NCI-H510A treated with DMSO at 0.1 percent for 48 hours (cell line): ENCODE measurements at regions not wholly inside any gene's neighbourhood (a gene's known extent, or its start where the extent isn't known, plus 50 kb on each side); places are given as distances from the start of the nearest gene placed in this dataset.

Source experiments
- DNase-seq: peaks from one replicate; lab custom pipeline; 2025; lab: John Stamatoyannopoulos, UW

GRCh38 chr13:89602655-89603054 lies 1744.8 kb upstream of the MIR17HG start:
- no peak for DNase-seq

GRCh38 chr13:89603187-89603586 lies 1744.3 kb upstream of the MIR17HG start:
- no peak for DNase-seq

GRCh38 chr13:89609318-89609717 lies 1738.2 kb upstream of the MIR17HG start:
- no peak for DNase-seq

GRCh38 chr13:89610331-89610730 lies 1737.2 kb upstream of the MIR17HG start:
- DNase-seq = no peak

GRCh38 chr13:89610881-89611280 lies 1736.6 kb upstream of the MIR17HG start:
- DNase-seq = no peak

- no peak for DNase-seq
Measured at GRCh38 chr13:89627996-89628395, 1719.5 kb upstream of the MIR17HG start.

- no peak for DNase-seq
Measured at GRCh38 chr13:89628567-89628966, 1718.9 kb upstream of the MIR17HG start.

- no peak for DNase-seq
Measured at GRCh38 chr13:89650226-89650625, 1697.3 kb upstream of the MIR17HG start.

- no peak for DNase-seq
Measured at GRCh38 chr13:89660752-89661151, 1686.7 kb upstream of the MIR17HG start.

- DNase-seq = no peak
Measured at GRCh38 chr13:89673789-89674311, 1673.6 kb upstream of the MIR17HG start.

- no peak for DNase-seq
Measured at GRCh38 chr13:89678466-89679121, 1668.9 kb upstream of the MIR17HG start.

GRCh38 chr13:89684896-89685295 lies 1662.6 kb upstream of the MIR17HG start:
- DNase-seq = no peak

- no peak for DNase-seq
Measured at GRCh38 chr13:89686171-89686570, 1661.3 kb upstream of the MIR17HG start.

- DNase-seq = no peak
Measured at GRCh38 chr13:89687066-89687465, 1660.4 kb upstream of the MIR17HG start.

GRCh38 chr13:89688918-89689317 lies 1658.6 kb upstream of the MIR17HG start:
- DNase-seq = no peak

- DNase-seq = no peak
Measured at GRCh38 chr13:89694451-89694850, 1653.0 kb upstream of the MIR17HG start.

- DNase-seq = peak; percentile 66
Measured at GRCh38 chr13:89695343-89696257, 1651.9 kb upstream of the MIR17HG start.

GRCh38 chr13:89701913-89702312 lies 1645.6 kb upstream of the MIR17HG start:
- no peak for DNase-seq

GRCh38 chr13:89704040-89704439 lies 1643.4 kb upstream of the MIR17HG start:
- DNase-seq = no peak

GRCh38 chr13:89708013-89708412 lies 1639.5 kb upstream of the MIR17HG start:
- no peak for DNase-seq

GRCh38 chr13:89721216-89721615 lies 1626.3 kb upstream of the MIR17HG start:
- DNase-seq = no peak

- DNase-seq = no peak
Measured at GRCh38 chr13:89726690-89727435, 1620.6 kb upstream of the MIR17HG start.
